Fibroblast of mammary gland (primary cell): ENCODE measurements at regions not wholly inside any gene's neighbourhood (a gene's known extent, or its start where the extent isn't known, plus 50 kb on each side); places are given as distances from the start of the nearest gene placed in this dataset.

Experiments used
- DNase-seq: peaks from one replicate; pipeline ENCODE4 v3.0.0-alpha.2; 2010; ENCODE audit warnings: low read depth
- H3K4me3 ChIP-seq: 2 replicates; pipeline ENCODE4 v1.5.1; 2011; ENCODE audit warnings: low read depth, mild to moderate bottlenecking, low read length, moderate library complexity; ENCODE audit not compliant: control insufficient read depth
- CTCF ChIP-seq: conservative IDR thresholded peaks from 2 replicates; pipeline ENCODE4 v1.5.1; 2011; ENCODE audit warnings: low read depth, low read length, inconsistent platforms; ENCODE audit not compliant: control insufficient read depth, insufficient read depth

GRCh38 chr2:155190342-155190741, 491.8 kb downstream of the KCNJ3 start:
- no peak for DNase-seq
- TF ChIP-seq CTCF: no peak
- no peak overlapping the region for H3K4me3 ChIP-seq

GRCh38 chr2:155178921-155179320, 480.4 kb downstream of the KCNJ3 start:
- DNase-seq: no peak
- no peak for TF ChIP-seq CTCF
- H3K4me3 ChIP-seq: no peak overlapping the region

GRCh38 chr2:155176345-155176744, 477.9 kb downstream of the KCNJ3 start:
- DNase-seq: no peak
- TF ChIP-seq CTCF: no peak
- H3K4me3 ChIP-seq: no peak overlapping the region

GRCh38 chr2:155169317-155169716, 470.8 kb downstream of the KCNJ3 start:
- no peak for TF ChIP-seq CTCF
- H3K4me3 ChIP-seq: no peak overlapping the region

GRCh38 chr2:155162494-155162893, 464.0 kb downstream of the KCNJ3 start:
- H3K4me3 ChIP-seq: no peak overlapping the region
- no peak for TF ChIP-seq CTCF
- no peak for DNase-seq

More at GRCh38 chr2:155169317-155169716, 470.8 kb downstream of the KCNJ3 start:
- no peak for DNase-seq

GRCh38 chr2:155161314-155161713, 462.8 kb downstream of the KCNJ3 start:
- no peak for DNase-seq
- no peak for TF ChIP-seq CTCF
- H3K4me3 ChIP-seq: no peak overlapping the region

- no peak for DNase-seq
- TF ChIP-seq CTCF: no peak
- H3K4me3 ChIP-seq: no peak overlapping the region
These were observed 459.2 kb downstream of the KCNJ3 start for GRCh38 chr2:155157711-155158110.
